Loucy (cell line): ENCODE measurements at regions not wholly inside any gene's neighbourhood (a gene's known extent, or its start where the extent isn't known, plus 50 kb on each side); places are given as distances from the start of the nearest gene placed in this dataset.

Source experiments
- H2AFZ ChIP-seq: fragments of 200-600 bp; sonication (generic); 2 replicates; pipeline ENCODE4 v1.6.0; 2016; ENCODE audit warnings: antibody characterized with exemption, mild to moderate bottlenecking, low read length, moderate library complexity
- H3F3A ChIP-seq: fragments of 200-600 bp; 2 replicates; pipeline ENCODE4 v1.6.0; 2016; ENCODE audit warnings: antibody characterized with exemption, low read depth, mild to moderate bottlenecking
- H3K27me3 ChIP-seq: fragments of 200-600 bp; sonication (generic); 2 replicates; pipeline ENCODE4 v1.6.1; 2014; ENCODE audit warnings: low read length, mild to moderate bottlenecking; ENCODE audit not compliant: insufficient read depth, poor library complexity, severe bottlenecking
- H3K36me3 ChIP-seq: fragments of 200-600 bp; sonication (generic); 2 replicates; pipeline ENCODE4 v1.6.1; 2016; ENCODE audit warnings: low read length; ENCODE audit not compliant: insufficient read depth
- H3K4me1 ChIP-seq: fragments of 200-600 bp; sonication (generic); 2 replicates; pipeline ENCODE4 v1.5.1; 2014; ENCODE audit warnings: low read length, mild to moderate bottlenecking; ENCODE audit not compliant: insufficient read depth, poor library complexity, severe bottlenecking
- H3K4me2 ChIP-seq: fragments of 200-600 bp; sonication (generic); 2 replicates; pipeline ENCODE4 v1.6.0; 2014; ENCODE audit warnings: antibody characterized with exemption, low read length, low read depth, mild to moderate bottlenecking; ENCODE audit not compliant: poor library complexity, severe bottlenecking
- H3K4me3 ChIP-seq: fragments of 200-600 bp; sonication (generic); 2 replicates; pipeline ENCODE4 v1.5.1; 2014; ENCODE audit warnings: low read length, mild to moderate bottlenecking, mixed read lengths; ENCODE audit not compliant: poor library complexity, severe bottlenecking
- H3K79me2 ChIP-seq: fragments of 200-600 bp; sonication (generic); 2 replicates; pipeline ENCODE4 v1.6.1; 2014; ENCODE audit warnings: low read length; ENCODE audit not compliant: insufficient read depth
- H3K9ac ChIP-seq: fragments of 200-600 bp; sonication (generic); 2 replicates; pipeline ENCODE4 v1.6.0; 2014; ENCODE audit warnings: mild to moderate bottlenecking, low read depth, low read length, moderate library complexity; ENCODE audit not compliant: poor library complexity, severe bottlenecking
- H3K9me2 ChIP-seq: fragments of 200-600 bp; sonication (generic); replicated peaks from 2 replicates; pipeline ENCODE4 v1.6.1; 2016; ENCODE audit warnings: low read depth, low read length, mixed read lengths
- H3K9me3 ChIP-seq: fragments of 200-600 bp; sonication (generic); 2 replicates; pipeline ENCODE4 v1.6.1; 2014; ENCODE audit warnings: mild to moderate bottlenecking, antibody characterized with exemption, low read length, low read depth; ENCODE audit not compliant: insufficient read depth
- H4K20me1 ChIP-seq: fragments of 200-600 bp; sonication (generic); 2 replicates; pipeline ENCODE4 v1.6.0; 2014; ENCODE audit warnings: antibody characterized with exemption, low read length, mild to moderate bottlenecking; ENCODE audit not compliant: insufficient read depth, poor library complexity, severe bottlenecking
- EZH2phosphoT487 ChIP-seq: fragments of 200-600 bp; IDR thresholded peaks from 2 replicates; pipeline ENCODE4 v1.6.1; 2018; ENCODE audit warnings: antibody characterized with exemption, mild to moderate bottlenecking, moderate library complexity, borderline replicate concordance
- TF ChIP-seq, protein P1 (sequence below): fragments of 200-600 bp; sonication (generic); conservative IDR thresholded peaks from 2 replicates; pipeline ENCODE4 v1.5.1; 2014; ENCODE audit warnings: mild to moderate bottlenecking, antibody characterized with exemption, low read length

DNA sequence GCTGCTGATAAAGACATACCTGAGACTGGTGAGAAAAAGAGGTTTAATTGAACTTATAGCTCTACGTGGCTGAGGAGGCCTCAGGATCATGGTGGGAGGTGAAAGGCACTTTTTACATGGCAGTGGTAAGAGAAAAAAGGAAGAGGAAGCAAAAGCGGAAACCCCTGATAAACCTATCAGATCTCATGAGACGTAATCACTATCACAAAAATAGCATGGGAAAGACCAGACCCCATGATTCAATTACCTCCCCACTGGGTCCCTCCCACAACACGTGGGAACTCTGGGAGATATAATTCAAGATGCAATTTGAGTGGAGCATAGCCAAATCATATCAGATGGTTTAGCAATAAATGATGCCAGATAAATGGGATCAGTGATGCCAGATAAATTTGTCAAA, 892.0 kb upstream of the CELF2 start:
- H3K4me1 ChIP-seq: no peaks in the 10 kb centered on the region
- H3K4me2 ChIP-seq: no peak overlapping the region
- no peak overlapping the region for H3K4me3 ChIP-seq
- H3K27me3 ChIP-seq: no peaks in the 10 kb centered on the region
- no peaks in the 10 kb centered on the region for H3K36me3 ChIP-seq
- TF ChIP-seq EZH2phosphoT487: no peak
- TF ChIP-seq, protein P1, sequence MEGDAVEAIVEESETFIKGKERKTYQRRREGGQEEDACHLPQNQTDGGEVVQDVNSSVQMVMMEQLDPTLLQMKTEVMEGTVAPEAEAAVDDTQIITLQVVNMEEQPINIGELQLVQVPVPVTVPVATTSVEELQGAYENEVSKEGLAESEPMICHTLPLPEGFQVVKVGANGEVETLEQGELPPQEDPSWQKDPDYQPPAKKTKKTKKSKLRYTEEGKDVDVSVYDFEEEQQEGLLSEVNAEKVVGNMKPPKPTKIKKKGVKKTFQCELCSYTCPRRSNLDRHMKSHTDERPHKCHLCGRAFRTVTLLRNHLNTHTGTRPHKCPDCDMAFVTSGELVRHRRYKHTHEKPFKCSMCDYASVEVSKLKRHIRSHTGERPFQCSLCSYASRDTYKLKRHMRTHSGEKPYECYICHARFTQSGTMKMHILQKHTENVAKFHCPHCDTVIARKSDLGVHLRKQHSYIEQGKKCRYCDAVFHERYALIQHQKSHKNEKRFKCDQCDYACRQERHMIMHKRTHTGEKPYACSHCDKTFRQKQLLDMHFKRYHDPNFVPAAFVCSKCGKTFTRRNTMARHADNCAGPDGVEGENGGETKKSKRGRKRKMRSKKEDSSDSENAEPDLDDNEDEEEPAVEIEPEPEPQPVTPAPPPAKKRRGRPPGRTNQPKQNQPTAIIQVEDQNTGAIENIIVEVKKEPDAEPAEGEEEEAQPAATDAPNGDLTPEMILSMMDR: no peak
- H3K9ac ChIP-seq: no peak overlapping the region
- no peaks in the 10 kb centered on the region for H4K20me1 ChIP-seq
- H3K79me2 ChIP-seq: no peaks in the 10 kb centered on the region
- no peaks in the 10 kb centered on the region for H3F3A ChIP-seq
- no peaks in the 10 kb centered on the region for H3K9me3 ChIP-seq
- no peaks in the 10 kb centered on the region for H3K9me2 ChIP-seq
- no peak overlapping the region for H2AFZ ChIP-seq

DNA sequence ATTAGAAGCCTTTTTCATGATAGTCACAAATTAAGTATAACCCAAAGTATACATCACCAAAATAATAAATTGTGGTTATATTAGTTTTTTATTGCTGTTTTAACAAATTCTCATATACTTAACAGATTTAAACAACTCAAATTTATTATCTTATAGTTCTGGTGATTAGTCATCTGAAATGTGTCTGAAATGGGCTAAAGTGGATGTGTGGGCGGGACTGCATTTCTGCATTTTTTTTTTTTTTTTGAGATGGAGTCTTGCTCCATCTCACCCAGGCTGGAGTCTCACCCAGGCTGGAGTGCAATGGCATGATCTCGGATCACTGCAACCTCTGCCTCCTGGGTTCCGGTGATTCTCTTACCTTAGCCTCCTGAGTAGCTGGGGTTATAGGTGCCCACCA, 891.5 kb upstream of the CELF2 start:
- Histone ChIP-seq H3K4me3 (no peak overlapping the region), H3K27me3 (no peaks in the 10 kb centered on the region), H3K36me3 (no peaks in the 10 kb centered on the region), H3K9me3 (no peaks in the 10 kb centered on the region), H3K4me2 (no peak overlapping the region), H3K4me1 (no peaks in the 10 kb centered on the region), H3K9me2 (no peaks in the 10 kb centered on the region), H3K9ac (no peak overlapping the region), H2AFZ (no peak overlapping the region), H3K79me2 (no peaks in the 10 kb centered on the region), H3F3A (no peaks in the 10 kb centered on the region), H4K20me1 (no peaks in the 10 kb centered on the region)
- TF ChIP-seq EZH2phosphoT487: no peak
- TF ChIP-seq, protein P1: no peak

DNA sequence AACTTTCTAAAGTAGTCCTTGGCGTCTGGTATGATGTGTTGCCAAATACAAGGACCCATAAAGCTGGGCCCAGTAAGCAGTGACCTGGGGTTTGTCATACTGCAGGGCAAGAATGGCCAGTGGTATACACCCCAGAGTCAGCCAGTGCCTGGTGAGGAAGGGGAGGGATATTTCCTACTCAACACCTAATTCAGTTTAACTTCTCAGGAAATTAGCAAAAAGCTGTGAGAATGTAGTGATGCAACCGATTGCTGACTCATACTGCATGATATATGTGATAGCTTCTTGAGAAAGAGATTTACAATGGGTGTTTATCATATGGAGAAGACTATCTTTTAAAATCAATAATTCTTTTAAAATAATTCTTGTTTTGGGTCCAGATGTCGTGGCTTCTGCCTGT, 889.3 kb upstream of the CELF2 start:
- Histone ChIP-seq H3F3A (no peaks in the 10 kb centered on the region), H3K4me2 (no peak overlapping the region), H3K36me3 (no peaks in the 10 kb centered on the region), H3K9me2 (no peaks in the 10 kb centered on the region), H3K9ac (no peak overlapping the region), H3K4me3 (no peak overlapping the region), H3K27me3 (no peaks in the 10 kb centered on the region), H2AFZ (no peak overlapping the region), H3K9me3 (no peaks in the 10 kb centered on the region), H3K4me1 (no peaks in the 10 kb centered on the region), H4K20me1 (no peaks in the 10 kb centered on the region), H3K79me2 (no peaks in the 10 kb centered on the region)
- no peak for TF ChIP-seq EZH2phosphoT487

DNA sequence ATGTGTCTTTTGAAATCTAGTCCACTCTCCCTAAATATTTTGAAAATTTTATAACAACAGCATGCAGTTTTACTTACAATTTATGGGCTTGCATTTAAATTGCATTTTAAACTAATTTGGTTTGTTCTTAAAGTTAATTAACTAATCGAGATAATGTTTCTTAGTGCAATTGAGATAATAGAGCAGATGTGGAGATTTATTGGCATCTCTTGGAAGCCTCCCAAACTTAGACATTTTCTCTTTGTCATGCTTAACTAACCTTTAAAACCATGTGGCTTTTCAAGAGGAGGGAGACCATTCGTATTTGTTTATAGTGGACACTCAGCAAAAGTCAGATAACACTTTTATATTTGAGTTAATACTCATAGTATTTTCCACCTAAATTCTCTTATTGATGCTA, 887.0 kb upstream of the CELF2 start:
- Histone ChIP-seq H3K9me3 (no peaks in the 10 kb centered on the region), H2AFZ (no peak overlapping the region)

More for the DNA sequence above, 887.0 kb upstream of the CELF2 start:
- Histone ChIP-seq H3K36me3 (no peaks in the 10 kb centered on the region), H3K27me3 (no peaks in the 10 kb centered on the region), H3K4me1 (no peaks in the 10 kb centered on the region), H4K20me1 (no peaks in the 10 kb centered on the region), H3K4me2 (no peak overlapping the region), H3K9me2 (no peaks in the 10 kb centered on the region), H3K79me2 (no peaks in the 10 kb centered on the region), H3F3A (no peaks in the 10 kb centered on the region), H3K4me3 (no peak overlapping the region), H3K9ac (no peak overlapping the region)
- TF ChIP-seq, protein P1: no peak
- TF ChIP-seq EZH2phosphoT487: no peak
